GM23248 (cell line): ENCODE measurements at regions not wholly inside any gene's neighbourhood (a gene's known extent, or its start where the extent isn't known, plus 50 kb on each side); places are given as distances from the start of the nearest gene placed in this dataset.

ENCODE experiments used
- EZH2 ChIP-seq: fragments of 200-600 bp; sonication (generic); IDR thresholded peaks from 2 replicates; pipeline ENCODE4 v1.6.1; 2018; ENCODE audit warnings: antibody characterized with exemption, mild to moderate bottlenecking; ENCODE audit not compliant: insufficient read depth, poor library complexity, severe bottlenecking
- EZH2phosphoT487 ChIP-seq: fragments of 200-600 bp; sonication (generic); IDR thresholded peaks from 2 replicates; pipeline ENCODE4 v1.6.1; 2018; ENCODE audit warnings: antibody characterized with exemption, moderate library complexity, mild to moderate bottlenecking, low read depth; ENCODE audit not compliant: insufficient read depth

GRCh38 chr3:124277144-124277890, 285.4 kb upstream of the ROPN1 start:
- TF ChIP-seq EZH2 (no peak), EZH2phosphoT487 (no peak)
